IMR-90 (cell line): ENCODE measurements at regions not wholly inside any gene's neighbourhood (a gene's known extent, or its start where the extent isn't known, plus 50 kb on each side); places are given as distances from the start of the nearest gene placed in this dataset.

Experiments
- ATAC-seq: fragments of 200-7000 bp; cut with Tn5 transposase; 2 replicates; pipeline ENCODE4 v1.9.1; 2020; ENCODE audit warnings: low read depth, mild to moderate bottlenecking, moderate library complexity
- BruUV-seq: library from RNA; stranded (reverse); fragments of 400-500 nt; replicated peaks from 2 replicates; lab custom pipeline; 2021; lab: Mats Ljungman, UMichigan
- CTCF ChIA-PET: fragments of 300-600 bp; formaldehyde crosslinking; extraction: SDS; loops from one replicate; lab custom pipeline; 2021; ENCODE audit warnings: antibody characterized with exemption; lab: Yijun Ruan, JAX
- POLR2A ChIA-PET: fragments of 300-600 bp; sonication (Branson Sonifier 250); formaldehyde crosslinking; loops from one replicate; lab custom pipeline; 2022; ENCODE audit warnings: antibody characterized with exemption; ENCODE audit not compliant: unreplicated experiment; lab: Charles Lee
- DNase-seq: peaks from one replicate; pipeline ENCODE4 v3.0.0; 2013
- H2AFZ ChIP-seq: replicated peaks from 2 replicates; pipeline ENCODE3; 2013; ENCODE audit warnings: low read length, mild to moderate bottlenecking; ENCODE audit not compliant: poor library complexity
- H2AK5ac ChIP-seq: 2 replicates; pipeline ENCODE4 v1.6.1; 2013; ENCODE audit warnings: low read depth, low read length, inconsistent platforms
- H2AK9ac ChIP-seq: replicated peaks from 2 replicates; pipeline ENCODE3; 2013; ENCODE audit warnings: mild to moderate bottlenecking, low read depth, low read length, moderate library complexity; ENCODE audit not compliant: poor library complexity
- H2BK120ac ChIP-seq: 2 replicates; pipeline ENCODE4 v1.6.1; 2013; ENCODE audit warnings: low read depth, low read length, inconsistent platforms
- H2BK15ac ChIP-seq: 3 replicates; pipeline ENCODE4 v1.6.1; 2013; ENCODE audit warnings: low read depth, low read length, inconsistent platforms
- H2BK20ac ChIP-seq: 2 replicates; pipeline ENCODE4 v1.6.1; 2013; ENCODE audit warnings: low read depth, mild to moderate bottlenecking, inconsistent platforms, low read length, moderate library complexity
- H2BK5ac ChIP-seq: 2 replicates; pipeline ENCODE4 v1.6.1; 2013; ENCODE audit warnings: mild to moderate bottlenecking, low read depth, low read length, inconsistent platforms; ENCODE audit not compliant: poor library complexity, severe bottlenecking
- H3K14ac ChIP-seq: replicated peaks from 2 replicates; pipeline ENCODE4 v1.6.1; 2013; ENCODE audit warnings: low read depth, low read length, inconsistent platforms
- H3K18ac ChIP-seq: 2 replicates; pipeline ENCODE4 v1.6.1; 2013; ENCODE audit warnings: low read depth, low read length, control low read depth
- H3K23ac ChIP-seq: 2 replicates; pipeline ENCODE4 v1.6.1; 2013; ENCODE audit warnings: low read depth, low read length, inconsistent platforms
- H3K27ac ChIP-seq: 2 replicates; pipeline ENCODE4 v1.5.1; 2013; ENCODE audit warnings: mild to moderate bottlenecking, control low read depth, low read length; ENCODE audit not compliant: insufficient read depth
- H3K27me3 ChIP-seq: 2 replicates; pipeline ENCODE4 v1.6.1; 2013; ENCODE audit warnings: low read length; ENCODE audit not compliant: control insufficient read depth, insufficient read depth
- H3K36me3 ChIP-seq: 2 replicates; pipeline ENCODE4 v1.6.1; 2013; ENCODE audit warnings: low read length, mixed read lengths; ENCODE audit not compliant: control insufficient read depth, insufficient read depth
- H3K4ac ChIP-seq: 2 replicates; pipeline ENCODE4 v1.6.1; 2013; ENCODE audit warnings: low read depth, low read length, inconsistent platforms
- H3K4me1 ChIP-seq: 2 replicates; pipeline ENCODE4 v1.6.1; 2013; ENCODE audit warnings: low read length, mixed read lengths; ENCODE audit not compliant: control insufficient read depth, insufficient read depth
- H3K4me2 ChIP-seq: 2 replicates; pipeline ENCODE4 v1.6.1; 2013; ENCODE audit warnings: low read depth, mild to moderate bottlenecking, control low read depth, low read length, moderate library complexity
- H3K4me3 ChIP-seq: 2 replicates; pipeline ENCODE4 v1.5.1; 2013; ENCODE audit warnings: low read depth, mild to moderate bottlenecking, control low read depth, low read length, moderate library complexity; ENCODE audit not compliant: insufficient read depth
- H3K56ac ChIP-seq: 2 replicates; pipeline ENCODE4 v1.6.1; 2013; ENCODE audit warnings: low read length, inconsistent platforms; ENCODE audit not compliant: insufficient read depth; ENCODE audit errors: extremely low read depth
- H3K79me1 ChIP-seq, 2 experiments: 2 replicates each; pipeline ENCODE4 v1.6.1; 2013; ENCODE audit warnings: low read length in 2 of 2, inconsistent platforms in 1 of 2, low read depth in 1 of 2
- H3K9ac ChIP-seq: 2 replicates; pipeline ENCODE4 v1.6.1; 2013; ENCODE audit warnings: low read depth, low read length, control low read depth
- H3K9me1 ChIP-seq: 2 replicates; pipeline ENCODE4 v1.6.1; 2013; ENCODE audit warnings: low read length, inconsistent platforms; ENCODE audit not compliant: insufficient read depth
- H3K9me3 ChIP-seq: 2 replicates; pipeline ENCODE4 v1.6.1; 2013; ENCODE audit warnings: low read length; ENCODE audit not compliant: control insufficient read depth, insufficient read depth
- H4K20me1 ChIP-seq: 2 replicates; pipeline ENCODE4 v1.6.1; 2013; ENCODE audit warnings: low read length, inconsistent platforms; ENCODE audit not compliant: insufficient read depth
- H4K5ac ChIP-seq: 2 replicates; pipeline ENCODE4 v1.6.1; 2013; ENCODE audit warnings: mild to moderate bottlenecking, low read depth, low read length, control low read depth
- H4K8ac ChIP-seq, 2 experiments: 2 replicates each; pipeline ENCODE4 v1.6.1; 2013; ENCODE audit warnings: low read depth in 2 of 2, low read length in 2 of 2, control low read depth in 1 of 2, inconsistent platforms in 1 of 2
- H4K91ac ChIP-seq: 2 replicates; pipeline ENCODE4 v1.6.1; 2013; ENCODE audit warnings: low read depth, low read length, inconsistent platforms; ENCODE audit not compliant: insufficient read depth
- CEBPB ChIP-seq: IDR thresholded peaks from 2 replicates; pipeline ENCODE4 v1.6.1; 2012; ENCODE audit warnings: low read depth, low read length, improper control_type of control experiment
- CTCF ChIP-seq: conservative IDR thresholded peaks from 2 replicates; pipeline ENCODE4 v1.5.1; 2012; ENCODE audit warnings: mild to moderate bottlenecking, low read depth, low read length, improper control_type of control experiment
- ELK1 ChIP-seq: fragments of 150-350 bp; IDR thresholded peaks from 2 replicates; pipeline ENCODE4 v1.6.1; 2016; ENCODE audit warnings: low read depth, mild to moderate bottlenecking, low read length, moderate library complexity, borderline replicate concordance
- FOS ChIP-seq: fragments of 150-350 bp; IDR thresholded peaks from 2 replicates; pipeline ENCODE4 v1.6.1; 2016; ENCODE audit warnings: low read depth, low read length
- MAFK ChIP-seq: IDR thresholded peaks from 2 replicates; pipeline ENCODE4 v1.6.1; 2012; ENCODE audit warnings: low read depth, low read length, improper control_type of control experiment
- MAZ ChIP-seq: IDR thresholded peaks from 2 replicates; pipeline ENCODE4 v1.6.1; 2012; ENCODE audit warnings: low read depth, mild to moderate bottlenecking, low read length, improper control_type of control experiment, moderate library complexity, borderline replicate concordance
- MXI1 ChIP-seq: IDR thresholded peaks from 2 replicates; pipeline ENCODE4 v1.6.1; 2012; ENCODE audit warnings: low read depth, mild to moderate bottlenecking, low read length, moderate library complexity, borderline replicate concordance
- NFE2L2 ChIP-seq: fragments of 150-350 bp; IDR thresholded peaks from 2 replicates; pipeline ENCODE4 v1.6.1; 2016; ENCODE audit warnings: low read depth, mild to moderate bottlenecking, low read length
- POLR2A ChIP-seq: IDR thresholded peaks from 2 replicates; pipeline ENCODE4 v1.6.1; 2012; ENCODE audit warnings: mild to moderate bottlenecking, low read depth, low read length
- RAD21 ChIP-seq: IDR thresholded peaks from 2 replicates; pipeline ENCODE4 v1.6.1; 2012; ENCODE audit warnings: low read length, improper control_type of control experiment
- RCOR1 ChIP-seq: IDR thresholded peaks from 2 replicates; pipeline ENCODE4 v1.6.1; 2012; ENCODE audit warnings: mild to moderate bottlenecking, low read length, improper control_type of control experiment; ENCODE audit not compliant: insufficient replicate concordance
- RFX5 ChIP-seq: IDR thresholded peaks from 2 replicates; pipeline ENCODE4 v1.8.0; 2012; ENCODE audit warnings: low read depth, mild to moderate bottlenecking, low read length, moderate library complexity
- SMC3 ChIP-seq: fragments of 150-350 bp; IDR thresholded peaks from 2 replicates; pipeline ENCODE4 v1.6.1; 2016; ENCODE audit warnings: low read depth, mild to moderate bottlenecking, antibody characterized with exemption, low read length, moderate library complexity
- USF2 ChIP-seq: fragments of 150-350 bp; IDR thresholded peaks from 2 replicates; pipeline ENCODE4 v1.6.1; 2017; ENCODE audit warnings: mild to moderate bottlenecking, antibody characterized with exemption, low read length, low read depth
- WGBS, 2 experiments: methylation state at CpG; one replicate each; pipeline versions ENCODE4 v1.1.5 to v1.1.7; 2013; ENCODE audit warnings: missing lambda C conversion rate in 2 of 2; ENCODE audit not compliant: insufficient read length in 1 of 2; ENCODE audit errors: extremely low coverage in 2 of 2; 5-methylcytosine and 5-hydroxymethylcytosine counted together
- dilution Hi-C: fragments of 300-500 bp; cut with HindIII; formaldehyde crosslinking; loops from one replicate; pipeline ENCODE4 v1.14.3; 2018; ENCODE audit warnings: low sequenced_read_pairs; ENCODE audit not compliant: unreplicated experiment
- in situ Hi-C: fragments of 300-500 bp; cut with MboI; formaldehyde crosslinking; loops from 3 replicates; pipeline ENCODE4 v1.14.3; 2019; ENCODE audit warnings: low sequenced_read_pairs, inconsistent platforms, mixed read lengths
- intact Hi-C: fragments of 100-400 bp; cut with micrococcal nuclease; formaldehyde crosslinking; loops from 2 replicates; pipeline ENCODE4 v1.10.0; 2022

- no peak for ATAC-seq
- Histone ChIP-seq H3K14ac (no peak overlapping the region), H4K8ac (no peak overlapping the region), H3K79me1 (no peaks in the 10 kb centered on the region), H3K27ac (no peak overlapping the region), H3K9ac (no peak overlapping the region), H3K4me2 (no peak overlapping the region), H3K4me1 (no peaks in the 10 kb centered on the region), H3K9me3 (no peaks in the 10 kb centered on the region), H4K20me1 (no peaks in the 10 kb centered on the region), H2BK5ac (no peak overlapping the region), H2AK9ac (no peak overlapping the region), H3K27me3 (peaks cover 9% of the 10 kb centered on the region), H3K4me3 (no peak overlapping the region), H3K9me1 (no peaks in the 10 kb centered on the region), H2BK20ac (no peak overlapping the region), H4K5ac (no peak overlapping the region), H2AK5ac (no peak overlapping the region), H3K36me3 (no peaks in the 10 kb centered on the region), H2AFZ (no peak overlapping the region), H3K4ac (no peak overlapping the region), H2BK15ac (no peak overlapping the region), H2BK120ac (no peak overlapping the region), H3K23ac (no peak overlapping the region), H3K18ac (no peak overlapping the region), H3K56ac (no peak overlapping the region), H4K91ac (no peak overlapping the region)
- ChIA-PET POLR2A (no interaction called here), CTCF (no interaction called here)
- in situ Hi-C loops (loop anchor here (25.0 kb wide), 1 partner anchor 841 kb away; no protein-coding TSS in a partner anchor), dilution Hi-C loops (no loop called here), intact Hi-C loops (loop anchor here (10.0 kb wide), 1 partner anchor 471 kb away; the partner anchor contains the start of gene SLC35A1)
- no CpG with 5 or more reads among the region's 5 CpGs for WGBS, 2 experiments
- TF ChIP-seq CTCF (no peak), POLR2A (no peak), CEBPB (no peak), FOS (no peak), USF2 (no peak), MAFK (no peak), MAZ (no peak), SMC3 (no peak), RFX5 (no peak), RAD21 (no peak), RCOR1 (no peak), MXI1 (no peak), ELK1 (no peak), NFE2L2 (no peak)
- no TSS peak for BruUV-seq
- DNase-seq, result no peak
These were observed 101.7 kb upstream of the SPACA1 start for GRCh38 chr6:87945966-87946365.
